MCF 10A (cell line): ENCODE measurements at regions not wholly inside any gene's neighbourhood (a gene's known extent, or its start where the extent isn't known, plus 50 kb on each side); places are given as distances from the start of the nearest gene placed in this dataset.

Experiments used
- BruUV-seq: library from RNA; stranded (reverse); fragments of 400-500 nt; replicated peaks from 2 replicates; lab custom pipeline; 2021; lab: Mats Ljungman, UMichigan
- CTCF ChIA-PET: fragments of 300-600 bp; sonication (Branson Sonifier 250); formaldehyde crosslinking; extraction: SDS; loops from one replicate; lab custom pipeline; 2021; ENCODE audit warnings: antibody characterized with exemption, inconsistent platforms; lab: Yijun Ruan, JAX
- POLR2A ChIA-PET: fragments of 300-600, 350-650 bp; sonication (Branson Sonifier 250); formaldehyde crosslinking; extraction: SDS; loops from one replicate; lab custom pipeline; 2020; ENCODE audit warnings: antibody characterized with exemption, inconsistent platforms; lab: Yijun Ruan, JAX
- DNase-seq: peaks from one replicate; pipeline ENCODE4 v3.0.0-alpha.2; 2018; ENCODE audit not compliant: unreplicated experiment
- H3K27ac Mint-ChIP-seq: one replicate; pipeline ENCODE4 v1.8.0; 2022; ENCODE audit warnings: mild to moderate bottlenecking, low read depth, mixed read lengths; ENCODE audit not compliant: unreplicated experiment
- H3K27me3 Mint-ChIP-seq: one replicate; pipeline ENCODE4 v1.8.0; 2022; ENCODE audit warnings: mixed read lengths; ENCODE audit not compliant: insufficient read depth, unreplicated experiment
- H3K36me3 Mint-ChIP-seq: one replicate; pipeline ENCODE4 v1.8.0; 2022; ENCODE audit warnings: mild to moderate bottlenecking, moderate library complexity, mixed read lengths; ENCODE audit not compliant: insufficient read depth, unreplicated experiment
- H3K4me1 Mint-ChIP-seq: one replicate; pipeline ENCODE4 v1.8.0; 2022; ENCODE audit warnings: mixed read lengths; ENCODE audit not compliant: insufficient read depth, unreplicated experiment
- H3K4me3 Mint-ChIP-seq: one replicate; pipeline ENCODE4 v1.8.0; 2022; ENCODE audit warnings: mild to moderate bottlenecking, moderate library complexity, mixed read lengths; ENCODE audit not compliant: unreplicated experiment
- H3K9me3 Mint-ChIP-seq: one replicate; pipeline ENCODE4 v1.8.0; 2022; ENCODE audit warnings: mixed read lengths; ENCODE audit not compliant: unreplicated experiment
- CTCF ChIP-seq: fragments of 200-600 bp; IDR thresholded peaks from one replicate; pipeline ENCODE4 v1.8.0; 2022; ENCODE audit warnings: antibody characterized with exemption, mild to moderate bottlenecking; ENCODE audit not compliant: unreplicated experiment
- intact Hi-C: fragments of 100-400 bp; cut with micrococcal nuclease; formaldehyde crosslinking; loops from 2 replicates; pipeline ENCODE4 v1.14.1; 2022

- H3K4me1 Mint-ChIP-seq: peaks cover 10% of the 10 kb centered on the region
These were observed 116.2 kb upstream of the PCDH18 start for GRCh38 chr4:137648531-137648930.

GRCh38 chr4:137647375-137647774 is 115.1 kb upstream of the PCDH18 start:
- no TSS peak for BruUV-seq
- peaks cover 11% of the 10 kb centered on the region for H3K4me1 Mint-ChIP-seq
- peak overlapping the region; percentile 49 for H3K27ac Mint-ChIP-seq
- TF ChIP-seq CTCF: no peak
- H3K27me3 Mint-ChIP-seq: no peaks in the 10 kb centered on the region
- intact Hi-C loops: no loop called here
- peaks cover 7% of the 10 kb centered on the region for H3K9me3 Mint-ChIP-seq
- H3K36me3 Mint-ChIP-seq: no peaks in the 10 kb centered on the region
- ChIA-PET CTCF (interaction anchor here (0.6 kb wide), 1 partner anchor 1172 kb away, joined by 4 read pairs; no protein-coding TSS in a partner anchor), POLR2A (interaction anchor here (1.0 kb wide), 1 partner anchor 11 kb away, joined by 3 read pairs; no protein-coding TSS in a partner anchor)
- DNase-seq: no peak
- no peak overlapping the region for H3K4me3 Mint-ChIP-seq

More at GRCh38 chr4:137648531-137648930, 116.2 kb upstream of the PCDH18 start:
- no peak for DNase-seq
- no peak for TF ChIP-seq CTCF
- no TSS peak for BruUV-seq
- no peaks in the 10 kb centered on the region for H3K27me3 Mint-ChIP-seq
- CTCF ChIA-PET: no interaction called here
- peaks cover 7% of the 10 kb centered on the region for H3K9me3 Mint-ChIP-seq
- H3K36me3 Mint-ChIP-seq: no peaks in the 10 kb centered on the region
- intact Hi-C loops: no loop called here
- no peak overlapping the region for H3K4me3 Mint-ChIP-seq
- POLR2A ChIA-PET: no interaction called here
- no peak overlapping the region for H3K27ac Mint-ChIP-seq

- Mint-ChIP-seq H3K36me3 (no peaks in the 10 kb centered on the region), H3K27me3 (no peaks in the 10 kb centered on the region), H3K4me3 (no peak overlapping the region), H3K4me1 (peaks cover 20% of the 10 kb centered on the region), H3K27ac (peak overlapping the region; percentile 49), H3K9me3 (peaks cover 7% of the 10 kb centered on the region)
- intact Hi-C loops: no loop called here
- ChIA-PET CTCF (no interaction called here), POLR2A (no interaction called here)
- no TSS peak for BruUV-seq
- no peak for TF ChIP-seq CTCF
- peak; percentile 10 for DNase-seq
These were observed 111.9 kb upstream of the PCDH18 start for GRCh38 chr4:137644201-137644600.

- CTCF ChIA-PET: no interaction called here
- intact Hi-C loops: no loop called here
These were observed 109.2 kb upstream of the PCDH18 start for GRCh38 chr4:137641544-137641943.

More at GRCh38 chr4:137641544-137641943, 109.2 kb upstream of the PCDH18 start:
- BruUV-seq: no TSS peak
- peak overlapping the region; percentile 85 for H3K27ac Mint-ChIP-seq
- POLR2A ChIA-PET: interaction anchor here (0.7 to 1.0 kb wide), 2 partner anchors 11 to 154 kb away, joined by 3 read pairs; no protein-coding TSS in a partner anchor
- H3K9me3 Mint-ChIP-seq: peaks cover 7% of the 10 kb centered on the region
- no peak overlapping the region for H3K4me3 Mint-ChIP-seq
- H3K27me3 Mint-ChIP-seq: no peaks in the 10 kb centered on the region
- TF ChIP-seq CTCF: no peak
- no peaks in the 10 kb centered on the region for H3K36me3 Mint-ChIP-seq
- peaks cover 20% of the 10 kb centered on the region for H3K4me1 Mint-ChIP-seq
- DNase-seq: peak; percentile 75
